ENCODE measurements at regions not wholly inside any gene's neighbourhood (a gene's known extent, or its start where the extent isn't known, plus 50 kb on each side); places are given as distances from the start of the nearest gene placed in this dataset.

DNA sequence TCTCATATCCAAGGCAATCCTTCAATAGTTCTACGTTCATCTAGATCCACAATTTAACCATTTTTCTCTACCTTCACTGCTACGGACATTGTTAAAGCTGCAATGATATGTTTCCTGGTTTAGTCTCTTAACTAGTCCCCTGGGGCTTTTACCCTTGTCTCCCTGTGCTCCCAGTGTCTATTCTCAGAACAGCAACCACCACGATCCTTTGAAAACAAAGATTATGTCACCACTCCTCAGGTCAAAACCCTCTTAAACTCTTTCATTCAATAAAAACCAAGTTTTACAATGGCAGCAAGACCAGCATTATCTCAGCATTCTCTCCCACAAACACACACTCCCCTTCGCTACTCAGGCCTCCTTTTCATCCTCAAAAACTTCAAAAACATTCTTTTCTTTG, 298.2 kb upstream of the CHST9 start:
- no peak for DNase-seq (ENCODE audit: low read depth, low spot score)

DNA sequence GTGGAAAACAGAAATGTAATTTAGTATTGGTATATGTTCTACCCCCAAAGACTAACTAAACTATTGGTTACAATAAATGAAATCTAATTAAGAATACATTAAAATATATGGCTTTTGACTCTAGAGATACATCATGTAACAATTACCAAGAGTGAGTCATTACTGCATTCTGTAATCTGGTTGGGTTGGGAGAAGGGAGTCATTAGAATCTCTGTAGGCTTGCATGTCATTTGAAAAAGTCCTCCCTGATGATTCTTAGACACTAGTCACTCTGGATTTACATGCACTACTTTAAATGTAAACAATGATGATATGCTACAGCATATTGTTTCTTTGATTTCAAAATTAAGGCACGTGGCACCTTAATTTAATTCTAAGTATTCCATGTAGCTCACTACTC, 293.4 kb upstream of the CHST9 start:
- no peak for DNase-seq (ENCODE audit: low read depth, low spot score)

DNA sequence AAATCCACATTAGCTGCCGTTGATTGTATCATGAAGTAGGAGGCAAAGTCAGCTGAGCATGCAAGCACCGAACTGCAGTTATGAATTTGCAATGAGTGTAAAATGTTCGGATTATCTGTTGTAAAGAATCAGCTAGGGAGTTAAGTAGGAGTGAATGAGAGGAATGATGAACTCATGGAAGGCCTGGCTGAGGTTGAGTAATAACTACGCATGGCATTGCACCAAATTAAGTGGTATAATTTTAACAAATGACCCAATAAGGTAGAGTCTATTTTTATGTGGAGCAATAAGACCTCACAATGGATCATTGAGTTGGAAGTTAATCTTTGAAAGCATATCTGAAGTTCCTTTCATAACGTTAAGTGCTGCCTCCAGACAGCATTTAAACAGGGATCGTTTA, 288.2 kb upstream of the CHST9 start:
- no peak for DNase-seq (ENCODE audit: low read depth, low spot score)

DNA sequence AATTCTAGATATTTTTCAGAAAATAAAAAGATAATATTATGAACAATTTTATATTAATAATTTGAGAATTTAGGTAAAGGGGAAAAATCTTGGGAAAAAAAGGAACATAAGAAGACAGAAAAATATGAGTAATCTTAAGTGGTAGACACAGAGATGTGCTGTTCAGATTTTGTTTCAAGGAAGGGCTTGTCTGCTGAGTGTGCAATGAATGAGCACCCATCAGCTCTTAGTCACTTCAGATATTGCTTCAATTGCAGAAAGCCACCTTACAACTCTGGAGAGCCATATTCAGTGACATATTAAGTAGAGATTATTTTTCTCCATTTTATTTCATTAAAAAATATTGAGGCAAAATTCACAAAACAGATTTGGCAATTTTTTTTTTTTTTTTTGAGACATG, 282.0 kb upstream of the CHST9 start:
- DNase-seq (ENCODE audit: low read depth, low spot score): no peak

DNA sequence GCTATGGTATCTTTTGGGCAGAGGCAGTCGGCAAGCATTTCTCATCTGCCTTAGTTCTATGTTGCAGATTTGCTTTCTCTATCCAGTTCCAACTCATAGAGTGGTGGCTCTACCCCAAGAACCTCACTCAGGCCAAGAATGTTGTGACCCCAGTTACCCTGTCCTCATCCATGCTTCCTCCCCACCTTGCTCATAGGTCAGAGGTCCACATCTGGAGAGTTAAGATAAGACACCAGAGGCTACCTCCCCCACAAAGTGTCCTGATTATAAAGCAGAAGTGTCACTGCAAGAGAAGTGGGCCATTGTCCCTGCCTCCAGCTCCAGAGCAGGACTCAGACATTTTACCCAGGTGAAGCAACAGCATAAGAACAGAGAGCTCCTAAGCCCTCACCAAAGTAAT, 276.8 kb upstream of the CHST9 start:
- DNase-seq (ENCODE audit: low read depth, low spot score): no peak

DNA sequence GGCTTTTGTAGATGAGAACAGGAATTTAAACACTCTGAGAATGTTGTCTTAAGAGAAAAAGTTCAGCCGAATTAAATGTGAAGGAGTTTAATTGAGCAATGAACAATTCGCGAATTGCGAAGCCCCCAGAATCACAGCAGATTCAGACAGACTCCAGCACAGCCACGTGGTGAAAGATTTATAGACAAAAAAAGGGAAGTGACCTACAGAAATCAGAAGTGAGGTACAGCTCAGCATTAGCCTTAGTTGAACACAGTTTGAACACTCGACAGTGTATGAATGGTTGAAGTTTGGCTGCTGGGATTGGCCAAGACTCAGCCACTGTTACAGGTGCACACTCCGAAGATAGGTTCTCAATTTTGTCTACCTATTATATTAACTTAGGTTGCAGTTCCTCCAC, 264.0 kb upstream of the CHST9 start:
- DNase-seq (ENCODE audit: low read depth, low spot score): no peak

DNA sequence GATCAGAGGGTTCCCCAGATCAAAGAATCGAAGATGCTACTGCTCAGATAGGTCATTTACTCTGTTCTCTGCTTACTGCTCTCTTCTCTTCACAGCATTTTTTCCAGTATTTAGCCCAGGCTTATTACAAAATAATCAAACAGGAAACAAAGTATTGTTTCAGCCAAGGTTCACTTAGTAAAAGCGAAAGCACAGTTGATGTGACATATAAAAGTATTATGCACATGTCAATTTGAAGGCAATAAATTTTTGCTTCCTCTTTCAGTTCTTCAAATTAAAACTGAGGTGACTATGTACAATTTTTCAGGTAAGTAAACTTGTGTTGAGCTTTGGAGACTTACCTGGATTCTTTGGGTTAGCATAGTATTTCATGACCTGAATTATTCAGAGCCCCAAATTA, 262.8 kb upstream of the CHST9 start:
- DNase-seq (ENCODE audit: low read depth, low spot score): no peak

DNA sequence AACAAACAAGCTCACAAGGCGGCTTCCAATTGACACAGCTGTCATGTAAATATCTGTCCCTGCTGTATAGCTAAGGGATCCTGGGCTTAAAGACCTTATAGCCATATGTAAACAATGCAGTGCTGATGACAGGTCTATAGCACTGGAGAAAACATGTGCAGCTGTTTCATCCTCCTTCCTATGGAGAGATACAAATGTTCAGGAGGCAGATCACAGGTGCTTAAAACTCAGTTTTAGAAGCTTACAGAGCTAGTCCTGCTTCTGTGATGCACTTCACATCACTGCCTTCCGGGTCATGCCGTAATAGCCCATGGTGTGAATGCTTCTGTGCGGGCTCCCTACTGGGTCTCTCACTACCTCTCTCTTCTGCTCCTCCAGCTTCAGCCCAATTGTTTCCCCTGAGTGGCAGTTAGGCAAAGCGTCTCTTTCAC, 262.4 kb upstream of the CHST9 start:
- no peak for DNase-seq (ENCODE audit: low read depth, low spot score)

DNA sequence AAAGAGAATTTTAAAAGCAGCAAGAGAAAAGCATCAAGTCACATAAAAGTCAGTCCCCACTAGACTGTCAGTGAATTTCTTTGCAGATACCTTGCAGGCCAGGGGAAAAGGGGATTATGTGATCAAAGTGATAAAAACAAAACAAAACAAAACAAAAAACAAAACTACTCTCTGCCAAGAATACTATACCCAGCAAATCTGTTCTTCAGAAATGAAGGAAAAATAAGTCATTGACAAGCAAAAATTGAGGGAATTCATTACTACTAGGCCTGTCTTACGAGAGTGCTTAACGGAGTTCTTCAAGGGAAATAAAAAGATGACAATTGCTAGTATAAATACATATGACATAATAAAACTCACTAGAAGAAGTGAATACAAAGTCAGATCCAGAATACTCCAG, 245.5 kb upstream of the CHST9 start:
- DNase-seq (ENCODE audit: low read depth, low spot score): no peak

DNA sequence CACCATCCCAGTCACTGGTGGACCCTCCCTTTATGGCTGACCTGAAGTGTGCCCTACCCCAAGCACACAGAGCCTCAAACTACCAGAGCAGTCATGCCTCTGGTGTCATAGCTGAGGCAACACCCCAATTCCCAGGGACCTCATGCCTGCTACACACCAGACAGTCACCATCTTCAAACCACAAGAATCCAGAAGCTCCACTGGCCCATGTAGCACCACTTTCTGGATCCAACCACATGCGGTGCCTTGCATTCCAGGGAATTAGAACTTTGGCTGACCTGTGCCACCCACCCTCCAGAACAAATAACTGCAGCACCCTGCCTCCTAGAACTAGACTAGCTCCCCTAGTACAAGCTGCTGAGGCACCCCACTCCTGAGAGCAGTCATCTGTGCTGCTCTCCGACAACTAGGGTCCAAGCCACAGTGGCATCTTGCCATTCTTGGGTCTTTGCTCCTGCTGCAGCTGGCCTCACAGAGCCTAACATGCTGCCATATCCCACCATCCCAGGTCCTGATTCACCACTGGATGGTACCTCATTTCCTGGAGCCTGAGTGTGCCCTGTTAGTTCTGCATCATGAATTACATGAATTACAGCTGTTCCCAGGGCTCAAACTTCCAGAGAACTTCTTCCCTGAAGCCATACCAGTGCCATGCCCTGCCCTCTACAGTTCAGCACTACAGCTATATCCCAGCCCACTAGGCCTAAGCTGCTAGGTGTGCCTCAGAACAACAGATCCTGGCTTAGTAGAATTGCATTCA, 243.8 kb upstream of the CHST9 start:
- no peak for DNase-seq (ENCODE audit: low read depth, low spot score)

DNA sequence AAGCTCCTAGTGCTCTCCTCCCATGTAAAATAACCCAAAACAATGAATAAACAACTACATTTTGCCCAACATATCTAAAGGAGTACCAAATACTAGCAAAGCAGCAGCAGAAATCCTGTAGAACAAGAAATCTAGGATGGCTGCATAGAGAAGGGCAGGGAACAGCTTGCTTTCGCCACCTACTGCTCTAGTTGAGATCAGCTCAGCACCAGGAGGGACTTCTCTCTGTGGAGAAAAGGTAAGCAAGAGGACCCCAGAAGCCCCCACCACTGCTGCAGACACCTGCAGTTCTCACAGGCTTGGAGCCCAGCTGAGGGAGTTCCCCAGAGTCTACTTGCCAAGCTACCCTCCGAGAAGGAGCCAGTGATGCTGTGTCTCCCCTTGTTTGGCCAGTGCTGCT, 243.0 kb upstream of the CHST9 start:
- DNase-seq (ENCODE audit: low read depth, low spot score): no peak

DNA sequence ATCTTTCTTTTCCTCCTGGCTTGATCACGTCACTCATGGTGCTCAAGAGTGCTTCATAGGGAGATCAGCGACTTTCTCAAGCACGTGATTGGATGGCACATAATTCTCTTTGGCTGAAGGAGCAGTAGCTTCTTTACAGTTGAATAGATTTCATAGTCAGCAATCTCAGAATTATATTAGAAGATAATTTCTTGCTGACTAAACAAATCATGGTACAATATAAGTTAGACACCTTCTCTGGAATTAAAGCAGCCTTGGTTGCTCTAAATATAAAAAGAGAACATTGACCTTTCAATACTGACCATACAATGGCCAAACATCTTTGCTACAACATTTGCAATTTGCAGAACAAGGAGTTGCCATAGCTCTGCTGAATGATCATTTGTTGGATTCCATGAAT, 238.5 kb upstream of the CHST9 start:
- no peak for DNase-seq (ENCODE audit: low read depth, low spot score)

DNA sequence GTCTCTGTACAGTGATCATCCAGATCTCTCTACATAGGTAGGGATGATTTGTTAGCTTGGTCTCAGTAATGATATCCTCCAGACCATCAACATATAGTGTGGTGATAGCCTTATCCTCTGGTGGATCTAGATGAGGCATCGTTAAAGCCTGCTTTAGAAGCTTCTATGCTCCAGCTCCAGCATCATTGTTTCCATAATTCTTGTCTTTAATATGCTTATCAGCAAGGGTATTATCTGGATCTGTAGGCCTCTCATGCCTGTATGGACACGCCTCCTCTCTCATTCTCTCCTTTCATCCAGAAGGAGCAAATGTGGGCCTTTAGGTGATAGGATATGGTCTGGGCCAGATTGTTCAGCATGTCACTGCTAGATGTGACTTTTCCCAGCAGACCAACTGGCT, 234.5 kb upstream of the CHST9 start:
- no peak for DNase-seq (ENCODE audit: low read depth, low spot score)

DNA sequence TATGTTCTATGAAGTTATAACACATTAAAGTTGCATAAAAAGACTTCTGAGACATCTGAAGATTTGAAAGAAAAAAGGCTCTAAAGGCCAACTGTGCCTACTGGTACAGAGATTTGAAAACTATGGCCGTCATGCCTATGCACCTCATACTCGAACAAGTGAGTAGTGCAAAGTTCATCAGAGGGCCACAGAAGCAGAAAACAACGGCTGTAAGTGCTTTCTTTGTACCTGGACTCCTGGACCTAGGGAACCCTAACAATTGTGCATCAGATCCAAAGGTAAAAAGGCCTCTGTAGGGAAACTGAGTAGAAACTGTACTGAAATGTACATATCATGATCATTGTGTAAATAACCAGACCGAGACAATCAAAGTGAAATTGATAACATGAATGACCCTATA, 230.4 kb upstream of the CHST9 start:
- DNase-seq (ENCODE audit: low read depth, low spot score): no peak

DNA sequence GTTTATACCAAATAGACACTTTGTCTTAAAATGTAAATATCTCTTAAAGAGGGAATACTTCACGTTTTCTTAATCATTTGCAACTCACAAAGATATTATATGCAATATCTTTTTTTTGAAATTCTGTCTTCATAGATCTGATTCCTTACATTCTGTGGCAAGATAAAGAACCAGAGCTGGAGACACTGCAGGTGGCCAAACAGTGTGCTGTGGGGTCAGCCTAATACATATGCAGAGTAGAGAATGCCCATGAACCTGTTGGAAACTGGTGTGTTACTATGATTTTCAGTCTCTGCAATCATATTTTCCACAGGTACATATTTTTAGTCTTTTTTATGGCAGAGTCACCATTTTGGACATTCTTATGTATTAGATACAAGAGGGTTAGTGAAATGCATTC, 229.6 kb upstream of the CHST9 start:
- DNase-seq (ENCODE audit: low read depth, low spot score): no peak

DNA sequence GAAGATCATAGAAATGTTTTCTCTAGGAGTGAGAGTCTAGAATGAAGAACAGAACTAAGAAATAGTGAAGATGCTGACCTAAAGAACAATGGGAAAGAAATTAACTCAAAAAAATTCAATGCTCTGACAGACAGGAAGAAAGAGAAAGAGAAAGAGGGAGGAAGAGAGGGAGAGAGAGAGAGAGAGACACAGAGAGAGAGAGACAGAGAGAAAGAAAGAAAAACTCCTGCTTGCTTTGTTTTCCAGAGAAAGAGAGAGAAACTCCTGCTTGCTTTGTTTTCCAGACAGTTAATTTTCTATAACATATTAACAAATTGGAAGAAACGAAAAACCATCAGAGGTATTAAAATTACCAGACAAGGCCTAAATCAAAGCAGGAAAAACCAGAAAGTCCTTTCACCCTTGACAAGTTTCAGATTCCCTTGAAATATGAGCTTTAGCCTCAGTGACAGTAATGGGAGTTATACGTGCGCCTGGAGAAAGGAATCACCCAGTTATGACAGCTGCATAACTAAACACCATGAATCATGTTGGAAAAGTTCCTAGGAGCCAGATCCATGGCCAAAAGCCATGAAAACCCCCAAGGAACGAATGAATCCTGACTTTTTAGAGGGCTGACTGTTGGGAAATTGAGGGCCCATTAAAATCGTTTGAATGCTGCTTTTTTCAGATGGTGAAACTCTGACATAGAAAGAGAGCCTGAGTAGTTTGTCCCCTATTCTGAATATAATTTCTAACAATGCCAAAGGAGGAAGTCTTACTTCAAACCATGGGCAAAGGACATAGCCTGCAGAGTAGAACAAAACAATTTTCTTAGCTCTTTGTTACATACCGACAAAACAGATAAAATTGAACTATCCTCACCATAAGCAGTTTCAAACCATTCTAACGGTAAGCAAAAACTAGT, 228.6 kb upstream of the CHST9 start:
- DNase-seq (ENCODE audit: low read depth, low spot score): peak; percentile 9

DNA sequence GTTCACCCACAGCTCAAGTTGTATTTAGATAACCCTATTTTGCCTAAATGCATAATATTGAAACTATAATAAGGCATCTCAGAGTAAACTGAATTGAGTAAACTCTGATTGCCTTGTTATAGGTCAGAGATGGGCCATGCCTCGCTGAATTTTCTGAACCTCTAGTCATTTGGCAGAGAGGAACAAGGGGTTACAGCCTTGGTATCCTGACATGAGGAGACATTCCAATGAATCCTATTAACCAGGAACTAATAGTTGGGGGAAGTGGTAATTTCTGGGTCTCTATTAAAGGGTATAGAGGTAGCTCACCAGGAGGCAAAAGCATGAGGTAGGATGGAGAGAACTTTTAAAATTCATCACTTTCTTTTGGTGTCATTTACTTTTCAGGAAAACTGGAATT, 227.4 kb upstream of the CHST9 start:
- DNase-seq (ENCODE audit: low read depth, low spot score): no peak

DNA sequence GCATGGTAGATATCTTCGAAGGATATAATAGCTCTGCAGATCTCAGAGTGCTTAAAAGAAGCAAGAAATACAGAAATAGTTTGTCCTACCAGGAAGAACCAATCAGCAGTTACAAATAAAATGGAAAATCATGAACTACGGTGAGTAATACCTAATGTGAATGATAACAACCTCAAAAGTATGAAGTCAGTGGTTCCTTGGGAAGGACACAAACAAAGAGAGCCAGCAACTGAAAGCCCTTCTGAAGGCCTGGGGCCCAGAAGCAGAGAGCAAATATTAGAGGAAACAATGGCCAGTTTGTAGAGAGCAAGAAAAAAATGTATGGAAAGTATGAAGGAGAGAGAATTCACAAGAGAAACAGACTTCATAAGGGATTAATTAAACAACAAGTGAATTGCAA, 226.8 kb upstream of the CHST9 start:
- no peak for DNase-seq (ENCODE audit: low read depth, low spot score)

DNA sequence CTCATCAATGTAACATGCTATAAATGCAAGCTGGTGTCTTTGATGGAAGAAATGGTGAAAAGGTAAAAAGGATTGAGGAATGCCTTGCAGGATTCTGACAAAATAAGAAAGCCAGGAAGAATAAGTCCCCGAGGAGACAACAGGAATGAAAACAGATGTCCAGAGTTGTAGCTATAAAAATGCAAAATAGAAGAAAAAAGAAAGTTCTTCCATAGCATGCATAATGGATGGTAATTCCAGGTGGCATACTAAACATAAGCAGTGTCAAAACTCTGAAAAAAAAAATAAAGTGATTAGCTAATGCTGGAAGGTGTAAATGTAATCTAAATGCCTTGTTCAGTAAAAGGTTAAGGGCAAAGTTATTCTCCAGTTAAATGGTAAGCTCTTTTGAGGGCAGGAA, 225.9 kb upstream of the CHST9 start:
- no peak for DNase-seq (ENCODE audit: low read depth, low spot score)

DNA sequence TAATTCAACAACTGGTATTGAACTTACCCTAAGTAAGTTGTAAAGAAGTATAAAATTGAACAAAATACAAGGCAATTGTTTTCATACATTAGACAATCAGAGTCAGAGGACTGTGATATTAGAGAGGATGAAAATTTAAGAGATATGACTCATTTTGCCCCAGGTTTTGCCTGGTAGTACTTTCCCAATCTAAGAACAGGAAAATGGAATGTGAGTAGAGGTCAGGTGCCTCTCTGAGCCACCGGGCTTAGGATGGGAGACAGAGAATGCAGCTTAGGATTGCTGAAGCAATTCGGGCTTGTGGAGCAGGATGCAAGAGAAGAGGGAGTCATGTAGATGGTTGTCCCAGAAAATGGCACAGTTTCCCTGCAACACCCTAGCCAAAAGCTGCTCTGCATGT, 219.7 kb upstream of the CHST9 start:
- no peak for DNase-seq (ENCODE audit: low read depth, low spot score)

DNA sequence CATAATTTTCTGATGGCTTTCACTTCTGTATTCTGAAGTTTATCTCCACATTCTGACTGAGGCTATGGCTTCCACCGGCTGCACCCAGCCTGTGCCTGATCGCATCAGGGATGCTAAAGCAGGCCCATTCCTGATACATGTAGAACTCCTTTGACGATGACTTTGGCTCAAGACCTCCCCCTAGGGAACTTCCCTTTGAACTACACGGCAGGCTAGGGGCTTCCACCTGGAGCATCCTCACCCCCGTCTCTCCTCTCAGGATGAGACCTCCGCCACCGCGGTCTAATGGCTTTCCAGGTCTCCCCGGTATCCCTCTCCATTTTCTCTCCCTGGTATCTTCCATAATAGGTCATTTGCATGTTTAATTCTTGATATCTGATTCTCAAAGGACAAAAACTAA, 214.9 kb upstream of the CHST9 start:
- no peak for DNase-seq (ENCODE audit: low read depth, low spot score)

DNA sequence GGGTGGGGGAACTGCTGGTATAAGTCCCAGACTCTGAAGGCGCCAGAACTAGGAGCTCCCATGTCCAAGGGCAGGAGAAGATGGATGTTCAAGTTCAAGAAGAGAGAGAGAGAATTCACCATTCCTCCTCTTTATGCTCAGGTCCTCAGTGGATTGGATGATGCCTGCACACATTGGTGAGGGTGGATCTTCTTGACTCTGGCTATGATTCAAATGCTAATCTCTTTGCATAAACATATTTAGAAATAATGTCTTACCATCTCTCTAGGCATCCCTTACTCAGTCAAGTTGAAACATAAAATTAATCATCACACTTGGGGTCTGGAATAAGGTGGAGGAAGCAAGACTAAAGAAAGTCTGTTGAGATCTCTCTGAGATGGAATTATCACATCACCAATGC, 210.6 kb upstream of the CHST9 start:
- DNase-seq (ENCODE audit: low read depth, low spot score): no peak

DNA sequence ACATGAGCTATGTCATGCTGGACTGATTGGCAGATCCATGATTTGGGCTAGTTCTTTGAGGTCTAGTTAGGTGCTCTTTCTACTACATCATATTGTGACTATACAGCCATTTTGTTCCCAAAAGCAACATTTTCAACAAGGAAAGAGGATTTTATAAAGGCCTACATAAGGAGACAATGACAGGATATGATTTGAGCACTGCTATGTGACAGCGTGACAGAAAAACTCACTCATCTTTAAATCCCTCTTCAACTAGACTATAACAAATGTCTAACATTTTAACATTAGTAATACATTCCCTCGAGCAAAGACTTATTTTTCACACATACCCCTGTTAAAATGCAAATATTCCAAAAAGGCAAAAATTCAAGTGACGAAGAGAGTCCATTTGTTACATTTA, 209.6 kb upstream of the CHST9 start:
- no peak for DNase-seq (ENCODE audit: low read depth, low spot score)

All from smooth muscle cell of the brain vasculature (primary cell).